Mesendoderm (in vitro differentiated cells): ENCODE measurements at regions not wholly inside any gene's neighbourhood (a gene's known extent, or its start where the extent isn't known, plus 50 kb on each side); places are given as distances from the start of the nearest gene placed in this dataset.

ENCODE experiments used
- DNase-seq: peaks from one replicate; pipeline ENCODE4 v3.0.0; 2013
- H2AK5ac ChIP-seq: 2 replicates; pipeline ENCODE4 v1.6.1; 2013; ENCODE audit warnings: low read length, inconsistent platforms
- H2BK120ac ChIP-seq: 2 replicates; pipeline ENCODE4 v1.6.1; 2013; ENCODE audit warnings: low read depth, mild to moderate bottlenecking, low read length, moderate library complexity, mixed read lengths
- H2BK15ac ChIP-seq: replicated peaks from 2 replicates; pipeline ENCODE4 v1.6.1; 2013; ENCODE audit warnings: low read depth, mild to moderate bottlenecking, moderate library complexity
- H2BK5ac ChIP-seq: 2 replicates; pipeline ENCODE4 v1.6.1; 2013; ENCODE audit warnings: low read length, inconsistent platforms
- H3K18ac ChIP-seq: 2 replicates; pipeline ENCODE4 v1.6.1; 2013; ENCODE audit warnings: mild to moderate bottlenecking, low read length, mixed read lengths
- H3K23ac ChIP-seq: one replicate; pipeline ENCODE4 v1.6.1; 2013; ENCODE audit warnings: low read length
- H3K27ac ChIP-seq: 2 replicates; pipeline ENCODE4 v1.5.1; 2013; ENCODE audit warnings: low read depth, mild to moderate bottlenecking, inconsistent platforms, low read length, moderate library complexity
- H3K27me3 ChIP-seq: 2 replicates; pipeline ENCODE4 v1.6.1; 2013; ENCODE audit warnings: low read length, control low read depth, mild to moderate bottlenecking, inconsistent platforms; ENCODE audit not compliant: insufficient read depth, poor library complexity
- H3K36me3 ChIP-seq: 2 replicates; pipeline ENCODE4 v1.6.1; 2013; ENCODE audit warnings: low read length, inconsistent platforms; ENCODE audit not compliant: control insufficient read depth, insufficient read depth
- H3K4ac ChIP-seq: one replicate; pipeline ENCODE4 v1.6.1; 2013; ENCODE audit warnings: low read depth, mild to moderate bottlenecking, low read length, moderate library complexity
- H3K4me1 ChIP-seq: 2 replicates; pipeline ENCODE4 v1.6.1; 2013; ENCODE audit warnings: low read depth, low read length, inconsistent platforms; ENCODE audit not compliant: control insufficient read depth
- H3K4me2 ChIP-seq: 2 replicates; pipeline ENCODE4 v1.6.1; 2013; ENCODE audit warnings: low read length
- H3K4me3 ChIP-seq: 2 replicates; pipeline ENCODE4 v1.5.1; 2013; ENCODE audit warnings: mild to moderate bottlenecking, low read length
- H3K56ac ChIP-seq: one replicate; pipeline ENCODE4 v1.6.1; 2013; ENCODE audit warnings: low read length
- H3K79me1 ChIP-seq: 2 replicates; pipeline ENCODE4 v1.6.1; 2013; ENCODE audit warnings: low read length, inconsistent platforms
- H3K79me2 ChIP-seq: 2 replicates; pipeline ENCODE4 v1.6.1; 2013; ENCODE audit warnings: mild to moderate bottlenecking, low read length; ENCODE audit not compliant: control insufficient read depth, insufficient read depth
- H3K9ac ChIP-seq: 2 replicates; pipeline ENCODE4 v1.6.1; 2013; ENCODE audit warnings: low read length, inconsistent platforms
- H4K5ac ChIP-seq: one replicate; pipeline ENCODE4 v1.6.1; 2013; ENCODE audit warnings: low read length
- H4K8ac ChIP-seq: one replicate; pipeline ENCODE4 v1.6.1; 2013; ENCODE audit warnings: low read depth, mild to moderate bottlenecking, control low read depth, low read length, moderate library complexity
- WGBS: extraction: QIAGEN DNeasy Blood & Tissue Kit; methylation state at CpG from one replicate; pipeline ENCODE4 v1.1.7; 2013; ENCODE audit warnings: low lambda C conversion rate, missing lambda C conversion rate; ENCODE audit not compliant: insufficient coverage; ENCODE audit errors: extremely low coverage; 5-methylcytosine and 5-hydroxymethylcytosine counted together

DNA sequence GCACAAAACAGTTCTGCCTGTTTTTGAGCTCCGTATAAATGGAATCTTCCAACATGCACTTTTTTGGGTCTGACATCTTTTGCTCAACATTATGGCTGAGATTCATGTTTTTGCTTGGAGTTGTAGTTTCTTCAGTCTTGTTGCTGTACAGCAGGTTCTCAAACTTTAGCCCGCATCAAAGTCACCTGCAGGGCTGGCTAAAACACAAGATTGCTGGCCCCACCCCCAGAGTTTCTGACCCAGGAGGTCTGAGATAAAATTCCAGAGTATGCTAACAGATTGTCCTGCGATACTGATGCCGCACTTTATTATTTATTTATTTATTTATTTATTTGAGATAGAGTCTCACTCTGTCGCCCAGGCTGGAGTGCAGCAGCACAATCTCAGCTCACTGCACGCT is 79.8 kb upstream of the WASF3 start:
- H4K8ac ChIP-seq: no peak overlapping the region
- H3K4me3 ChIP-seq: no peak overlapping the region
- H4K5ac ChIP-seq: no peak overlapping the region
- no peak overlapping the region for H3K4me2 ChIP-seq
- no CpG with 5 or more reads among the region's 6 CpGs for WGBS
- no peak overlapping the region for H2BK5ac ChIP-seq
- H3K27me3 ChIP-seq: no peaks in the 10 kb centered on the region
- DNase-seq: no peak
- H3K9ac ChIP-seq: no peak overlapping the region
- H2BK120ac ChIP-seq: no peak overlapping the region
- H3K27ac ChIP-seq: no peak overlapping the region
- peaks cover 3% of the 10 kb centered on the region for H3K4me1 ChIP-seq
- no peak overlapping the region for H3K18ac ChIP-seq
- no peaks in the 10 kb centered on the region for H3K36me3 ChIP-seq
- no peaks in the 10 kb centered on the region for H3K79me2 ChIP-seq
- no peak overlapping the region for H2AK5ac ChIP-seq
- no peak overlapping the region for H3K56ac ChIP-seq
- no peak overlapping the region for H3K4ac ChIP-seq
- no peak overlapping the region for H2BK15ac ChIP-seq
- H3K79me1 ChIP-seq: no peaks in the 10 kb centered on the region
- H3K23ac ChIP-seq: no peak overlapping the region

DNA sequence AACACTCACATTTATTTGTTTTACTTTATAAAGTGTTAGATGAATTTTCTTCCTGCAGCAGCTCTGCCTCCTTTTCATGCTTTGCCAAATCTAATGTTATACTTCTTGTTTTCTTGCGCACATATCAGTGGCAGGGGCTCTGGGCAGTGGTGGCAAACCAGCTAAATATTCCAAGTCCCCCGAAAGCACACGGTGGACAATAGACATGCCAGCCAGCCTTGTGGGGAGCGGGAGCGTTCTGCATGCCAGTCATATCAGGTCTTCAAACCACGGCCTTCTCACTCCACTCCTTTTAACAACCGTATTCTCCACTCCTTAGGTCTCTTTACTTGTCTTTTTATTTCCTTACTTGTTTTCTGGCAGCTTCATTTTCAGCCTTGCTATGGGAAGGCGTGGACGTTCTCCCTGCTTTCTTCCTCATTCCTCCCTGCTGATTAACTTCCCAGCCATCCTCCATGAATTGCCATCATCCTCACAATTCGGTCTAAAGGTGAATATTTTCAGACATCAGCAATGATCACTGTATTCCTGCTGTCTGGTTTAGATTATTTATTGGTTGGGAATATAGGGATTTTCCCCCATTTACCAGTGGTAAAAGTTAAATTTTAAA is 77.1 kb upstream of the WASF3 start:
- Histone ChIP-seq H3K23ac (no peak overlapping the region), H3K18ac (no peak overlapping the region), H3K4me3 (no peak overlapping the region), H3K9ac (no peak overlapping the region), H3K27ac (no peak overlapping the region), H2BK120ac (no peak overlapping the region), H2AK5ac (no peak overlapping the region), H3K27me3 (no peaks in the 10 kb centered on the region), H2BK5ac (no peak overlapping the region), H4K8ac (no peak overlapping the region), H3K56ac (no peak overlapping the region), H3K4me2 (no peak overlapping the region), H3K4ac (no peak overlapping the region), H4K5ac (no peak overlapping the region), H3K79me1 (no peaks in the 10 kb centered on the region), H3K79me2 (no peaks in the 10 kb centered on the region), H3K4me1 (peaks cover 3% of the 10 kb centered on the region), H2BK15ac (no peak overlapping the region), H3K36me3 (no peaks in the 10 kb centered on the region)
- no CpG with 5 or more reads among the region's 10 CpGs for WGBS
- DNase-seq: no peak

DNA sequence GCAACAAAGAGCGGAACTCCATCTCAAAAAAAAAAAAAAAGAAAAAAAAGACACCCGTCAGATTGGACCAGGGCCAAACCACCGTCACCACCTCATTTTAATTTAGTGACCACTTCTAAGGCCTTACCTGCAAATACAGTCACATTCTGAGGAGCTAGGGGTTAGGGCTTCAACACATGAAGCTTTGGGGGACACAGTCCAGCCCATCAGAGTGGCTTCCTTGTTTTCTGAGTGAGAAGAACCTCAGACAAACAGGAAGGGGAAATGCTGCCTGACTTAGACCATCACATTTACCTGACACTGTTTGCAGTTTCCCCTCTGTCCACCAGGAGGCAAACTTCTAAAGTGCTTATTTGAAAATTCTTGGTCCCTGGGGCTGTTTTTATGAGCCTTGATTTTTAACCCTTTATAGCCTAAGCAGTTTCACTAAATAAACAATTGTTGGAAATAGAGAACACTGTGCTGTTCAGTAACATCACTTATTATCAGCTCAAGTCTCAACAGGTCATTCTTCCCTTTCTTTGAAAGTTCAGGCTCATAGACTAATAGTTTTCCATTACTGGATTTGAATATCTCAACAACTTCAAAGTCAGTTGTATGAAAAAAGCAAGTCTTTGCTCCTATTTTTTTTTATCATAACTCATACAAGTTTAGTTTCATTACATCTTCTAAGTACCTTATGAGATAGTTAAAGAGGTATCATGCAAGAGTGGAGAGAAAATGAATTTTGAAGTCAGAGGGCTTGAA is 74.9 kb upstream of the WASF3 start:
- no peak overlapping the region for H3K23ac ChIP-seq
- WGBS: no CpG with 5 or more reads among the region's 3 CpGs
- peak overlapping the region; percentile 66 for H3K56ac ChIP-seq
- no peak overlapping the region for H4K5ac ChIP-seq
- H4K8ac ChIP-seq: no peak overlapping the region
- H2BK5ac ChIP-seq: no peak overlapping the region
- no peaks in the 10 kb centered on the region for H3K27me3 ChIP-seq
- no peaks in the 10 kb centered on the region for H3K4me1 ChIP-seq
- H3K36me3 ChIP-seq: no peaks in the 10 kb centered on the region
- no peak overlapping the region for H3K4me2 ChIP-seq
- H3K79me2 ChIP-seq: no peaks in the 10 kb centered on the region
- H2BK120ac ChIP-seq: no peak overlapping the region
- peak; percentile 89 for DNase-seq
- H3K4me3 ChIP-seq: no peak overlapping the region
- H3K27ac ChIP-seq: no peak overlapping the region
- no peak overlapping the region for H2AK5ac ChIP-seq
- no peaks in the 10 kb centered on the region for H3K79me1 ChIP-seq
- no peak overlapping the region for H3K18ac ChIP-seq
- H3K9ac ChIP-seq: no peak overlapping the region
- peak overlapping the region; percentile 85 for H3K4ac ChIP-seq
- no peak overlapping the region for H2BK15ac ChIP-seq

DNA sequence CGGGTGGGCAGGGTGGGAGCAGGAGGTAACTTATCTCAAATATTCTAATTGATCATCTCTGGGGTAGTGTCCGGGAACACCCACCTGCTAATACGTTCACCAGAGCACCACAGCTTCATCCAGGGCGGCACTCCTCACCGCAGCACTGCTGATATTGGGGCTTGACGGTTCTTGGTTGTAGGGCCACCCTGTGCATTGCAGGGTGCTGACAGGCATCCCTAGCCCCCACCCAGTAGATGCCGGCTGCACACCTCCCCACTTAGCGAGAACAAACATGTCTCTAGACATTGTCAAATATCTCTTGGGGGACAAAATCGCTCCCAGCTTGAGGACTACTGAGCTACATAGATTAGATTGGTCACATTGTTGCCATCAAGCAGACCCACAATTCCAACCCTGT is 73.9 kb upstream of the WASF3 start:
- WGBS: no CpG with 5 or more reads among the region's 9 CpGs
- DNase-seq: no peak
- no peak overlapping the region for H4K8ac ChIP-seq

DNA sequence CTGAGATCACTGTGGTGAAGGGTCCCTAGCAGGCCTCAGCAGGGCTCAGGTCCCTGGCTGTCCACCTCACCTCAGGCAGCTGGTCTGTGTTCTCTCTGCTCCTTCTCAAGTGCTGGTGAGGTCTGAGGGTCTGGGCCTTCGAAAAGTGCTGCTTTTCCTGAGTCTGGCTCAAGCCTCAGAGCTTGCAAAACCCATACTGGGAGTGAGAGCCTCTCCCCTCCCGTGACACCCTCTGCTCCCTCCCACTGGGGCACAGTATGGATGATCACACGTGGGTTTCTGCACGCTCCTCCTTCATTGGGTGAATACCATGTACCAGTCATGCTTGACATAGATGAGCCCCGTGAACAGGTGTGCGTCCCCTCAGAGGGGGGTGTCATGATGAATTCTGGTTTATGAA is 73.3 kb upstream of the WASF3 start:
- no peak for DNase-seq
- no peaks in the 10 kb centered on the region for H3K36me3 ChIP-seq
- H3K4ac ChIP-seq: no peak overlapping the region
- H3K4me2 ChIP-seq: no peak overlapping the region
- WGBS: no CpG with 5 or more reads among the region's 6 CpGs
- no peak overlapping the region for H2BK15ac ChIP-seq
- no peak overlapping the region for H3K56ac ChIP-seq
- H3K4me1 ChIP-seq: no peaks in the 10 kb centered on the region
- no peak overlapping the region for H2BK5ac ChIP-seq
- no peak overlapping the region for H3K23ac ChIP-seq
- H2BK120ac ChIP-seq: no peak overlapping the region
- H3K4me3 ChIP-seq: no peak overlapping the region
- H3K79me1 ChIP-seq: no peaks in the 10 kb centered on the region
- no peaks in the 10 kb centered on the region for H3K79me2 ChIP-seq
- no peak overlapping the region for H4K5ac ChIP-seq
- H3K18ac ChIP-seq: no peak overlapping the region
- no peak overlapping the region for H3K9ac ChIP-seq
- H4K8ac ChIP-seq: no peak overlapping the region
- no peak overlapping the region for H3K27ac ChIP-seq
- no peak overlapping the region for H2AK5ac ChIP-seq
- H3K27me3 ChIP-seq: no peaks in the 10 kb centered on the region

More for the DNA sequence above, 73.9 kb upstream of the WASF3 start:
- H3K23ac ChIP-seq: no peak overlapping the region
- H3K27me3 ChIP-seq: no peaks in the 10 kb centered on the region
- no peak overlapping the region for H3K4ac ChIP-seq
- no peak overlapping the region for H3K9ac ChIP-seq
- no peak overlapping the region for H4K5ac ChIP-seq
- no peak overlapping the region for H3K56ac ChIP-seq
- no peaks in the 10 kb centered on the region for H3K79me2 ChIP-seq
- H2BK5ac ChIP-seq: no peak overlapping the region
- H2AK5ac ChIP-seq: no peak overlapping the region
- no peak overlapping the region for H3K18ac ChIP-seq
- no peak overlapping the region for H3K4me3 ChIP-seq
- no peak overlapping the region for H3K27ac ChIP-seq
- H3K4me2 ChIP-seq: no peak overlapping the region
- no peaks in the 10 kb centered on the region for H3K79me1 ChIP-seq
- H3K36me3 ChIP-seq: no peaks in the 10 kb centered on the region
- H3K4me1 ChIP-seq: no peaks in the 10 kb centered on the region
- no peak overlapping the region for H2BK120ac ChIP-seq
- no peak overlapping the region for H2BK15ac ChIP-seq

DNA sequence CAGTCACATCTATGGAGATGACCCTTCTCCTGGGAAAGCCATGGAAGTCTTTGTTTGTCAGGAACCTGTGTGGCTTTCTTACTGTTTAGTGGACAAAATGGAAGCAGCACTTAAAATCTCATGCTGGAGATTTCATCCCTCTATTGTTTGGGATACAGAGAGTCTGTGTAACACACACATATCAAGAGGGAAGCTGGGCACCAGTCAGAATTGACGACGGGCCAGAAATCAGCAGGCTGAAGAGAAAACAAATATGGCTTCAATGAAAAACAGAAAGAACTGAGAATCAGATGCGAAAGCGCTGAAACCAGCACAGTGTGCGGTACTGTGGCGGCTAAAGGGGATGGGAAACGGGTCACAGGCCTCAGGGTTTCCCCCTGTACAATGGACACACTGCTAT is 72.2 kb upstream of the WASF3 start:
- WGBS: no CpG with 5 or more reads among the region's 7 CpGs
- Histone ChIP-seq H3K4ac (no peak overlapping the region), H3K4me2 (no peak overlapping the region), H3K4me1 (no peaks in the 10 kb centered on the region), H3K27me3 (no peaks in the 10 kb centered on the region), H3K79me2 (no peaks in the 10 kb centered on the region), H2AK5ac (no peak overlapping the region), H3K18ac (no peak overlapping the region), H3K4me3 (no peak overlapping the region), H3K36me3 (no peaks in the 10 kb centered on the region), H2BK5ac (no peak overlapping the region), H3K79me1 (no peaks in the 10 kb centered on the region), H3K27ac (no peak overlapping the region), H3K9ac (no peak overlapping the region), H4K5ac (no peak overlapping the region), H4K8ac (no peak overlapping the region), H3K23ac (no peak overlapping the region), H3K56ac (no peak overlapping the region), H2BK120ac (no peak overlapping the region), H2BK15ac (no peak overlapping the region)
- DNase-seq: no peak
